ENCODE measurements at regions not wholly inside any gene's neighbourhood (a gene's known extent, or its start where the extent isn't known, plus 50 kb on each side); places are given as distances from the start of the nearest gene placed in this dataset.

DNA sequence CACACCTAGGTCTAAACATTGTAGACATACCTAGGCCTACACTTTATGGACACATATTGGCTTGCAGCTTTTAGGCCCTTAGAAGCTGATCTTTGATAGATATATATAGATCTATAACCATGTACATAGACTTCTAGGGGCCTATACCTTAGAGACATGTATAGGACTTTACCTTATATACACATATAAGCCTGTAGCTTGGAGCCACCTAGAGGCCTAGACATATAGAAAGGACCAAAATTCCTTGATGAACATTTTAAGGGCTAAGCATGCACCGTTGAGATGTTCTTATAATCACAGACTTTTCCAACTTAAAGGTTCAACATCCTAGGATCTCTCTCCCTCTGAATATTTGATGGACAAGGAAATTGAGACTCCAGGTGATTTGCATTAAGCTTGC lies 371.7 kb upstream of the SASH1 start:
- H3K27ac ChIP-seq (ENCODE audit: low read depth in 1 of 2, low read length in 1 of 2): no peak overlapping the region
- H3K27me3 ChIP-seq (ENCODE audit: control insufficient read depth in 2 of 2, insufficient read depth in 1 of 2, low read length in 1 of 2): no peaks in the 10 kb centered on the region
- WGBS: 81% methylated on average over 1 of the region's 1 CpG
- H3K36me3 ChIP-seq (ENCODE audit: control insufficient read depth in 2 of 2, insufficient read depth in 2 of 2, low read length in 1 of 2): no peaks in the 10 kb centered on the region
- H3K9me3 ChIP-seq (ENCODE audit: control insufficient read depth in 2 of 2, insufficient read depth in 1 of 2, low read length in 1 of 2): no peaks in the 10 kb centered on the region
- DNase-seq (ENCODE audit: low read depth in 6 of 9, low spot score in 9 of 9): no peak
- no peak overlapping the region for H3K4me3 ChIP-seq (ENCODE audit: low read length in 2 of 2)
- no peaks in the 10 kb centered on the region for H3K4me1 ChIP-seq (ENCODE audit: control insufficient read depth in 2 of 2, insufficient read depth in 2 of 2, low read length in 2 of 2)

DNA sequence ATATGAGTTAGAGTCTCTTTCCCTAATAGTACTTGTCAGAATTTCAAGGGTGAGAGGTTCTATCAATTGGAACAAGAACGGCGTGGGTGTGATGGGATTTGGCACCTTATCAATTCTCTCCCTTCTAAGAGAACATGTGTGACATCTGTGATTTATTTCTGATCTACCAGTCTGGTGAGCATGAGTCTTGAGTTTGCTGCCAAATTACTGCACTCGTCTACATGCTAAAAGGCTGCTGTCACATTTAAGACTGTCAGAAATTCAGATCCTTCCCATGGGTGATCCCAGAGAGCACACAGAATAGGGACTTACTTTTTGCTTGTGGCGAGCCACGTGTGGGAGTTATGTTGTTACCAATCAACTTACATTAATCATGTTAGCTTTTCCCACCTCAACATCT lies 370.2 kb upstream of the SASH1 start:
- WGBS: 95% methylated on average over 5 of the region's 5 CpGs
- Histone ChIP-seq H3K4me1 (ENCODE audit: control insufficient read depth in 2 of 2, insufficient read depth in 2 of 2, low read length in 2 of 2) (no peaks in the 10 kb centered on the region), H3K36me3 (ENCODE audit: control insufficient read depth in 2 of 2, insufficient read depth in 2 of 2, low read length in 1 of 2) (no peaks in the 10 kb centered on the region), H3K27me3 (ENCODE audit: control insufficient read depth in 2 of 2, insufficient read depth in 1 of 2, low read length in 1 of 2) (no peaks in the 10 kb centered on the region), H3K9me3 (ENCODE audit: control insufficient read depth in 2 of 2, insufficient read depth in 1 of 2, low read length in 1 of 2) (no peaks in the 10 kb centered on the region), H3K4me3 (ENCODE audit: low read length in 2 of 2) (no peak overlapping the region), H3K27ac (ENCODE audit: low read depth in 1 of 2, low read length in 1 of 2) (no peak overlapping the region)
- no peak for DNase-seq (ENCODE audit: low read depth in 6 of 9, low spot score in 9 of 9)

DNA sequence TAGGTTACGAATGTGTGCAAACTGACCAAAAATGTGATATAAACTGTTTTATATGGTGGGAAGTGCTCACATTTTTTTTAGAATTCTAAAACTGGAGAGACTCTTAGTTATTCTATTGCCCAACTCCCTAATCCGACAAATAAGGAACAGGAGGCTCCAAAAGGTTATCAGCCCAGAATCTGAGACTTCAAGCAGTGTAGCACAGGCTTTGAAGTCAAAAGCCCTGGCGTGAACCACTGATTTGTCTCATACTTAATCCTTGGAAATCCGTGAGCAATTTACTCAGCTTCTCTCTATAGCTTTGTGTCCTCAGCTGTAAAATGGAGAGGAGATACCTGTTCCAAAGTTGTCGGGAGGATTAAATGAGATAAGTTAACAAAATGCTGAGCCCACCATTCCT lies 368.8 kb upstream of the SASH1 start:
- H3K27me3 ChIP-seq (ENCODE audit: control insufficient read depth in 2 of 2, insufficient read depth in 1 of 2, low read length in 1 of 2): no peaks in the 10 kb centered on the region
- no peak overlapping the region for H3K4me3 ChIP-seq (ENCODE audit: low read length in 2 of 2)
- no peak for DNase-seq (ENCODE audit: low read depth in 6 of 9, low spot score in 9 of 9)
- no peaks in the 10 kb centered on the region for H3K4me1 ChIP-seq (ENCODE audit: control insufficient read depth in 2 of 2, insufficient read depth in 2 of 2, low read length in 2 of 2)
- H3K9me3 ChIP-seq (ENCODE audit: control insufficient read depth in 2 of 2, insufficient read depth in 1 of 2, low read length in 1 of 2): no peaks in the 10 kb centered on the region
- no peak overlapping the region for H3K27ac ChIP-seq (ENCODE audit: low read depth in 1 of 2, low read length in 1 of 2)
- H3K36me3 ChIP-seq (ENCODE audit: control insufficient read depth in 2 of 2, insufficient read depth in 2 of 2, low read length in 1 of 2): no peaks in the 10 kb centered on the region
- 94% methylated on average over 5 of the region's 5 CpGs for WGBS

DNA sequence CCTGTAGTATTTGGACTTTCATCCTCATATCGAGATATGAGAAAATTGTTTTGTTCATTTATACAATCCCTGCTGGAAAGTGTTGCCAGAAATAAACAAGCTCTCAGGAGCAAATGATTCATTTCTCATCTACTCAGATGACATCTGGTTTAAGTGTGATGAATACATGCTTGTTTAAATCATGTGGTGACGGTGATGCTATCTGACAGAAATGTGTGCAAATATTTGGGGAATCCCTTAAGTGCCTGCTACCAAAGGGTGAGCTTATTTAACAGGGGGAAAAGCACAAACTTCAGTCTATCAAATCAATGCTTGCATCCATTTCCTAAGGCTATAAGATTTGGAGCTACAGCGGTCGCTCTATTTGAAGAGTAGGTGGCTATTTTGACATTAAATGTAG lies 368.3 kb upstream of the SASH1 start:
- no peaks in the 10 kb centered on the region for H3K36me3 ChIP-seq (ENCODE audit: control insufficient read depth in 2 of 2, insufficient read depth in 2 of 2, low read length in 1 of 2)
- WGBS: 96% methylated on average over 4 of the region's 4 CpGs
- no peak overlapping the region for H3K27ac ChIP-seq (ENCODE audit: low read depth in 1 of 2, low read length in 1 of 2)
- no peak for DNase-seq (ENCODE audit: low read depth in 6 of 9, low spot score in 9 of 9)
- no peaks in the 10 kb centered on the region for H3K9me3 ChIP-seq (ENCODE audit: control insufficient read depth in 2 of 2, insufficient read depth in 1 of 2, low read length in 1 of 2)
- H3K4me3 ChIP-seq (ENCODE audit: low read length in 2 of 2): no peak overlapping the region
- H3K27me3 ChIP-seq (ENCODE audit: control insufficient read depth in 2 of 2, insufficient read depth in 1 of 2, low read length in 1 of 2): no peaks in the 10 kb centered on the region
- no peaks in the 10 kb centered on the region for H3K4me1 ChIP-seq (ENCODE audit: control insufficient read depth in 2 of 2, insufficient read depth in 2 of 2, low read length in 2 of 2)

DNA sequence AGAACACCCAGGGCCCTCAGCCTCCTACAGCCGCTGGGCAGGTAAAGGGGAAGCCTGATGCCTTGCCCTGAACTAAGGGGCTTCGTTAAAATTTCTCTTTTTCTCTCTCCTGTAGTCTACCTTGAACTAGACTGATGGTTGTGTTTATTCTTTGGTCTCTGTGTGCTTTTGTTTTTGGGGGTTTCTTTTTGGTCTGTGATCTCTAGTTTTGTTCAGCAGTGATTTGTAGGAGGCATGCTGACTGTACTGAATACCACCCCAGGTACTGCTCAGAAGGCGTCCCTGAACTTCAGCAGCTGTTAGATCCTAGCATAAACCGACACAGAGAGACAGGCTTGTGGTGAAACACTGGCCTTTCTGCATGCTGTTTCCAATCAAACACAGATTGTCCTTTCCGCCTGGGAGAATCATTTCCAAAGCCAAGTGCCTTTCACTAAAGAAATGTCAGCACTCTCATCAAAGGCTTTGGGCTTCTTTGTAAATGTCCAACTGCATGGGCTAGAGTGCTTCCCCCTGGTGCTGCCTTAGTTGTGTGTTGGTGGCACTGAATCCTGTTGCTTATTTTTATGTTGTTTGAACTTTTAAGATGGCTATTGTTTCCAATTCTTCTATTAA lies 364.7 kb upstream of the SASH1 start:
- H3K9me3 ChIP-seq (ENCODE audit: control insufficient read depth in 2 of 2, insufficient read depth in 1 of 2, low read length in 1 of 2): no peaks in the 10 kb centered on the region
- DNase-seq (ENCODE audit: low read depth in 6 of 9, low spot score in 9 of 9): no peak
- 90% methylated on average over 5 of the region's 5 CpGs for WGBS
- no peaks in the 10 kb centered on the region for H3K27me3 ChIP-seq (ENCODE audit: control insufficient read depth in 2 of 2, insufficient read depth in 1 of 2, low read length in 1 of 2)
- H3K4me1 ChIP-seq (ENCODE audit: control insufficient read depth in 2 of 2, insufficient read depth in 2 of 2, low read length in 2 of 2): no peaks in the 10 kb centered on the region
- no peaks in the 10 kb centered on the region for H3K36me3 ChIP-seq (ENCODE audit: control insufficient read depth in 2 of 2, insufficient read depth in 2 of 2, low read length in 1 of 2)
- H3K27ac ChIP-seq (ENCODE audit: low read depth in 1 of 2, low read length in 1 of 2): no peak overlapping the region
- no peak overlapping the region for H3K4me3 ChIP-seq (ENCODE audit: low read length in 2 of 2)

DNA sequence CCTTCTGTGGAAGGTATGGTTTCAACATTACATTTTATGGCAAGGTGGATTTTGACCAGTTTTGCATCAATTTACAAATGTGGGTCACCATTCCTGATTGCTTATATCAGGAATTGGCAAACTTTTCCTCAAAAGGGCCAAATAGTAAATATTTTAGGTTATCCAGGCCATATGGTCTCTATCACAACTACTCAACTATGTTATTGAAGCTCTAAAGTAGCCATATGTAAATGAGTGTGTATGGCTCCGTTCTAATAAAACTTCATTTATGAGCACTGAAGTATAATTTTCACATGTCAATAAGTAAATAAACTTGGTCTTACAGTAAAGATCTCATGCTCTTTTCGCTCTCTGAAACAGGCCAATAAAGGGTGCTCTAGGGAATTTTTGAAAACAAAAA lies 362.7 kb upstream of the SASH1 start:
- H3K4me1 ChIP-seq (ENCODE audit: control insufficient read depth in 2 of 2, insufficient read depth in 2 of 2, low read length in 2 of 2): no peaks in the 10 kb centered on the region
- WGBS: 96% methylated on average over 2 of the region's 2 CpGs
- H3K4me3 ChIP-seq (ENCODE audit: low read length in 2 of 2): no peak overlapping the region
- no peaks in the 10 kb centered on the region for H3K27me3 ChIP-seq (ENCODE audit: control insufficient read depth in 2 of 2, insufficient read depth in 1 of 2, low read length in 1 of 2)
- DNase-seq (ENCODE audit: low read depth in 6 of 9, low spot score in 9 of 9): no peak
- no peaks in the 10 kb centered on the region for H3K36me3 ChIP-seq (ENCODE audit: control insufficient read depth in 2 of 2, insufficient read depth in 2 of 2, low read length in 1 of 2)
- no peaks in the 10 kb centered on the region for H3K9me3 ChIP-seq (ENCODE audit: control insufficient read depth in 2 of 2, insufficient read depth in 1 of 2, low read length in 1 of 2)
- H3K27ac ChIP-seq (ENCODE audit: low read depth in 1 of 2, low read length in 1 of 2): no peak overlapping the region

DNA sequence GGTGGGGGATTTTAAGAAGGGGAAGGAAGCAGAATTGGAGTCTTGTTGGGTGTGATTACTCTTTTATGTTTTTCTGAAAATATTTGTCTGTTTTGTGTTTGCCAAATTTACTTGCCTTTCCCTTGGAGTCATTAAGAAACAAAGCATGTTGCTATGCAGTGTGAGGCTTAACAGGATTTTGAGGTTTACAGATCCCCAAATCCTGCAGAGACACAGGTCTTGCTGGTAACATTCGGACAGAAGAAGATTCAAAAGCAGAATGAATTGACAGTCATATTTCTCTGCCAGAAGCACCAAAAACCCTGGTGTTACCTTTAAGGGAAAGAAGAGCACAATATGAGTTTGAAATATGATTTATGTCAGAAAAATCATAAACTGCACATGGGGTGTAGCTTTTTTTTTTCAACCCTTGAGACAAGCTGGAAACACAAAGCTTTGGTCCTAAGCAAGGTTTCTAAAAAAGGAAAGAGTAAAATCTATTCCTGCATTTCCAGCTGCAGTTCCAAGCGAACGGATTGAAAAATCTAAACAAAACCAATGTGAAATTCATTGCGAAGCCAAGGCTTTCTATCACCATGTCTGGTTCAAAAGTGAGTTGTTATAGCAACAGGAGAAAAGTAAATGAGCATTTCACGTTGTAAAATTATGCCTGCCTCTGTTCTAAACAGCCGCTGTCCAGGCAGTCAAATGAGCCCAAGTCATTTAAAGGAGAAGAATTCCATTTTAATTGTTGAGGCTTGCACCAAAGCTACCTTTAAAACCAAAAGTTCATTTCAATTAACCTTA lies 358.9 kb upstream of the SASH1 start:
- 90% methylated on average over 6 of the region's 6 CpGs for WGBS
- Histone ChIP-seq H3K27ac (ENCODE audit: low read depth in 1 of 2, low read length in 1 of 2) (no peak overlapping the region), H3K4me3 (ENCODE audit: low read length in 2 of 2) (no peak overlapping the region), H3K27me3 (ENCODE audit: control insufficient read depth in 2 of 2, insufficient read depth in 1 of 2, low read length in 1 of 2) (no peaks in the 10 kb centered on the region), H3K9me3 (ENCODE audit: control insufficient read depth in 2 of 2, insufficient read depth in 1 of 2, low read length in 1 of 2) (no peaks in the 10 kb centered on the region), H3K36me3 (ENCODE audit: control insufficient read depth in 2 of 2, insufficient read depth in 2 of 2, low read length in 1 of 2) (no peaks in the 10 kb centered on the region), H3K4me1 (ENCODE audit: control insufficient read depth in 2 of 2, insufficient read depth in 2 of 2, low read length in 2 of 2) (no peaks in the 10 kb centered on the region)
- DNase-seq (ENCODE audit: low read depth in 6 of 9, low spot score in 9 of 9): no peak

DNA sequence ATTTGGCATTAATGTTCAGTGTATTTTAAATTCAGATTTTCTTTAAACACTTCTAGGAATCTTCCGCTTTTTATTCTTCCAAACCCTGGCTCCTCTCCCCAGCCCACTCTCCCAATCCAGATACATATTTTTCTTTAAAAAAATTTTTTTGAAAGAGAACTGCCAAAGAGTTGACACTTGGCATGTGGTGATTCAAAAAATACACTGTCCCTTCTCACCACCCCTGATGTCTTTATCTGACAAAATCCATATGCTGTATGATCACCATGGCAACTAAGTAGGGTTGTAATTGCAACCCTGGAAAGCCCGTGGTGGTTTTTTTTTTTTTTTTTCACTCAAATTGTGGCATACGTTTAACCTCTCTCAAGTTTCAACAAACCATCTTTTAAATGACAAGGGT lies 355.8 kb upstream of the SASH1 start:
- no peak overlapping the region for H3K27ac ChIP-seq (ENCODE audit: low read depth in 1 of 2, low read length in 1 of 2)
- H3K9me3 ChIP-seq (ENCODE audit: control insufficient read depth in 2 of 2, insufficient read depth in 1 of 2, low read length in 1 of 2): no peaks in the 10 kb centered on the region
- 95% methylated on average over 3 of the region's 3 CpGs for WGBS
- no peaks in the 10 kb centered on the region for H3K36me3 ChIP-seq (ENCODE audit: control insufficient read depth in 2 of 2, insufficient read depth in 2 of 2, low read length in 1 of 2)
- H3K4me3 ChIP-seq (ENCODE audit: low read length in 2 of 2): no peak overlapping the region
- H3K4me1 ChIP-seq (ENCODE audit: control insufficient read depth in 2 of 2, insufficient read depth in 2 of 2, low read length in 2 of 2): no peaks in the 10 kb centered on the region
- no peak for DNase-seq (ENCODE audit: low read depth in 6 of 9, low spot score in 9 of 9)
- no peaks in the 10 kb centered on the region for H3K27me3 ChIP-seq (ENCODE audit: control insufficient read depth in 2 of 2, insufficient read depth in 1 of 2, low read length in 1 of 2)

DNA sequence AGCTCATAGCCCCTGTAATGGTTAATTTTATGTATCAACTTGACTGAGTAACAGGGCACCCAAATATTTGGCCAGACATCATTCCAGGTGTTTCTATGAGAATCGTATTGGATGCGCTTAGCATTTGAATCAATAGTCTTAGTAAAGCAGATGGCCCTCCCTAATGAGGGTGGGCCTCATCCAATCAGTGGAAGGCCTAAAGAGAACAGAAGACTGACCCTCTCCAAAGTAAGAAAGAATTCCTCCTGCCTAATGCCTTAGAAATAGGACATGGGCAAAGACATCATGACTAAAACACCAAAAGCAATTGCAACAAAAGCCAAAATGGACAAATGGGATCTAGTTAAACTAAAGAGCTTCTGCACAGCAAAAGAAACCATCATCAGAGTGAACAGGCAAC lies 352.5 kb upstream of the SASH1 start:
- H3K9me3 ChIP-seq (ENCODE audit: control insufficient read depth in 2 of 2, insufficient read depth in 1 of 2, low read length in 1 of 2): no peaks in the 10 kb centered on the region
- H3K4me1 ChIP-seq (ENCODE audit: control insufficient read depth in 2 of 2, insufficient read depth in 2 of 2, low read length in 2 of 2): no peaks in the 10 kb centered on the region
- H3K27me3 ChIP-seq (ENCODE audit: control insufficient read depth in 2 of 2, insufficient read depth in 1 of 2, low read length in 1 of 2): no peaks in the 10 kb centered on the region
- DNase-seq (ENCODE audit: low read depth in 6 of 9, low spot score in 9 of 9): no peak
- 98% methylated on average over 2 of the region's 2 CpGs for WGBS
- no peak overlapping the region for H3K27ac ChIP-seq (ENCODE audit: low read depth in 1 of 2, low read length in 1 of 2)
- H3K36me3 ChIP-seq (ENCODE audit: control insufficient read depth in 2 of 2, insufficient read depth in 2 of 2, low read length in 1 of 2): no peaks in the 10 kb centered on the region
- no peak overlapping the region for H3K4me3 ChIP-seq (ENCODE audit: low read length in 2 of 2)

Data from thymus (tissue), 11 donors.